Type B pancreatic cell (in vitro differentiated cells): ENCODE measurements at regions not wholly inside any gene's neighbourhood (a gene's known extent, or its start where the extent isn't known, plus 50 kb on each side); places are given as distances from the start of the nearest gene placed in this dataset.

ENCODE experiments used
- DNase-seq: peaks from one replicate; pipeline ENCODE4 v3.0.0; 2021; ENCODE audit warnings: mixed read lengths; ENCODE audit not compliant: unreplicated experiment; ENCODE audit errors: extremely low spot score
- H3K27ac Mint-ChIP-seq: 2 replicates; pipeline ENCODE4 v1.8.0; 2021; ENCODE audit warnings: mild to moderate bottlenecking, mixed read lengths
- H3K27me3 Mint-ChIP-seq: 2 replicates; pipeline ENCODE4 v1.8.0; 2021; ENCODE audit warnings: mixed read lengths
- H3K36me3 Mint-ChIP-seq: 2 replicates; pipeline ENCODE4 v1.8.0; 2021; ENCODE audit warnings: mixed read lengths
- H3K4me1 Mint-ChIP-seq: one replicate; pipeline ENCODE4 v1.8.0; 2021; ENCODE audit warnings: mixed read lengths; ENCODE audit not compliant: unreplicated experiment
- H3K4me3 Mint-ChIP-seq: 2 replicates; pipeline ENCODE4 v1.8.0; 2021; ENCODE audit warnings: mild to moderate bottlenecking, mixed read lengths
- H3K9me3 Mint-ChIP-seq: 2 replicates; pipeline ENCODE4 v1.8.0; 2021; ENCODE audit warnings: mixed read lengths
- TF ChIP-seq, protein P1 (sequence below): fragments of 200-600 bp; sonication (generic); conservative IDR thresholded peaks from 2 replicates; pipeline ENCODE4 v1.5.0; 2021; ENCODE audit warnings: antibody characterized with exemption, mild to moderate bottlenecking

DNA sequence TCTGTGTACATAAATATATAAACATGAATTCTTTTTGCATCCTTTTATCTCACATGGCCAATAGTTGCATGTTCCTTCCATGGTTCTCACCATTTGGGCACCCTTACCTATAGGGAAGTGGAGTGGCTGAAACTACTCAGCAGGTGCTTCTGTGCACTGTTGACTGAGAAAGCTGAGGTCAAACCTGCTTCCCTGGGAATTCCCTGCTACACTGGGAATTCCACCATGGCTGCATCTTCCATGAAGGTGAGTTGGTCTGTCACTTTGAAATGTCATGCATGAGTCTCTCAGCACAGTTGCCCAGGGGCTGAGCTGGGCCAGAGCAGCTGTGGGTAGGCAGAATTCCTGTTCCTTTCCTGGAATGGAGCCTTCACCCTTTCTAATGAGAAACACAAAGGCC lies 193.8 kb upstream of the PRSS16 start:
- TF ChIP-seq, protein P1, sequence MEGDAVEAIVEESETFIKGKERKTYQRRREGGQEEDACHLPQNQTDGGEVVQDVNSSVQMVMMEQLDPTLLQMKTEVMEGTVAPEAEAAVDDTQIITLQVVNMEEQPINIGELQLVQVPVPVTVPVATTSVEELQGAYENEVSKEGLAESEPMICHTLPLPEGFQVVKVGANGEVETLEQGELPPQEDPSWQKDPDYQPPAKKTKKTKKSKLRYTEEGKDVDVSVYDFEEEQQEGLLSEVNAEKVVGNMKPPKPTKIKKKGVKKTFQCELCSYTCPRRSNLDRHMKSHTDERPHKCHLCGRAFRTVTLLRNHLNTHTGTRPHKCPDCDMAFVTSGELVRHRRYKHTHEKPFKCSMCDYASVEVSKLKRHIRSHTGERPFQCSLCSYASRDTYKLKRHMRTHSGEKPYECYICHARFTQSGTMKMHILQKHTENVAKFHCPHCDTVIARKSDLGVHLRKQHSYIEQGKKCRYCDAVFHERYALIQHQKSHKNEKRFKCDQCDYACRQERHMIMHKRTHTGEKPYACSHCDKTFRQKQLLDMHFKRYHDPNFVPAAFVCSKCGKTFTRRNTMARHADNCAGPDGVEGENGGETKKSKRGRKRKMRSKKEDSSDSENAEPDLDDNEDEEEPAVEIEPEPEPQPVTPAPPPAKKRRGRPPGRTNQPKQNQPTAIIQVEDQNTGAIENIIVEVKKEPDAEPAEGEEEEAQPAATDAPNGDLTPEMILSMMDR = no peak
- H3K4me3 Mint-ChIP-seq = no peak overlapping the region
- no peaks in the 10 kb centered on the region for H3K9me3 Mint-ChIP-seq
- no peak overlapping the region for H3K27ac Mint-ChIP-seq
- H3K36me3 Mint-ChIP-seq = no peaks in the 10 kb centered on the region
- H3K27me3 Mint-ChIP-seq = peaks cover 5% of the 10 kb centered on the region
- DNase-seq = no peak
- H3K4me1 Mint-ChIP-seq = peaks cover 4% of the 10 kb centered on the region

DNA sequence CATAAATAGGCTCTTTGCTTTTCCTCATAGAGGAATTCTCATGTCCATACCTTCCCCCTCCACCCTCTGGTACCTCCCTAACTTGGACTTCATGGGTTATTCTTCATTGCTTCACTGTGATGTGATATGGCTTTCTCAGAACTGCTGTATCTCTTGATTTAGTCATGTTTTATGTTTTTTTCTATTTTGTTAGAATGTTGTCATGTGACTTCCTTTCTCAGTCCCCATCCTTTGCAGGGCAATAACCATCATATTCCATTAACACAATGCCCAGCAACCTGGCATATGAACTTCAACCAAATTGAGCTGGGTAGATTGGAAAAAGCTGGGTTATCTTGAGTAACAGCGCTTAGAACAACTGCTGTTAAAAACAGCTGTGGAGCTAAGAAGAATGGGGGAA lies 190.9 kb upstream of the PRSS16 start:
- peaks cover 5% of the 10 kb centered on the region for H3K27me3 Mint-ChIP-seq
- TF ChIP-seq, protein P1 = no peak
- DNase-seq = no peak
- H3K27ac Mint-ChIP-seq = no peak overlapping the region
- no peaks in the 10 kb centered on the region for H3K36me3 Mint-ChIP-seq
- H3K4me3 Mint-ChIP-seq = no peak overlapping the region
- peaks cover 4% of the 10 kb centered on the region for H3K4me1 Mint-ChIP-seq
- H3K9me3 Mint-ChIP-seq = no peaks in the 10 kb centered on the region

DNA sequence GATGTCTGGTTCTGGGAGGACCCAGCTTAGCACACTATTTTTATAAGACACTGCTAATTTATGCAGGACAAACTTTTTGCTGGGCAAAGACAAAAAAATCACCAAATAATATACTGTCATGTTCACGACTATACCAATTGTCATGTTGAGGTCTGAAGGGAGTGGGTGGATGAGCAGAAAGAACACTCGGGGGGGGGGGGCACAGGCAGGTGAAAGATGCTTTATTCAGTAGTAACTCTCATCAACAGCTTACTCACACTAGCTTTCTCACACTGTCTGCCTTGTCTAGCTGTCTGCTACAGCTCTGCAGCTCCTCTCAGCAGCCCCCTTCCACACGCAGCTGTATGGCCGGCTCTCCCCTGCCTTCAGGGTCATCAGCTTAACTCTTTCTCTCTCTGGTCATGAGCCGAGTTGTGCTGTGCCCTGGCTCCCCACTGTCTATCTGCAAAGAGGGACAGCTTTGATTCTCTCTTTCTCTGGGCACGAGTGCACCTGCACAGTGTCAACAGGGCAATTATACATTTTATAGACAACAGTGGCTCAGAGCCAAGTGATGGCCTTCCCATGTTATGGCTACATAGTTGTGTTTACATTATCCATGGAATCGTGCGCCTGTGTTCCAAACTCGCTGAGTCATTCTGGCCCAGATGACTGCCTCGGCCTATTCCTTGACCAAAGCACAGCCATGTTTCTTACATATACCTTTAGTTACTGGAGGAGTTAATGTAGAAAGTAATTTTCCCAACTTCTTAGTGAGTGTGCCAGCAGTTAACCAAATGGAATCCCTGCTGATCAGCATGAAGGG lies 187.7 kb upstream of the PRSS16 start:
- H3K36me3 Mint-ChIP-seq = no peaks in the 10 kb centered on the region
- DNase-seq = no peak
- H3K4me1 Mint-ChIP-seq = peaks cover 2% of the 10 kb centered on the region
- no peaks in the 10 kb centered on the region for H3K9me3 Mint-ChIP-seq
- TF ChIP-seq, protein P1 = no peak
- no peak overlapping the region for H3K4me3 Mint-ChIP-seq
- H3K27ac Mint-ChIP-seq = no peak overlapping the region
- H3K27me3 Mint-ChIP-seq = peaks cover 5% of the 10 kb centered on the region

DNA sequence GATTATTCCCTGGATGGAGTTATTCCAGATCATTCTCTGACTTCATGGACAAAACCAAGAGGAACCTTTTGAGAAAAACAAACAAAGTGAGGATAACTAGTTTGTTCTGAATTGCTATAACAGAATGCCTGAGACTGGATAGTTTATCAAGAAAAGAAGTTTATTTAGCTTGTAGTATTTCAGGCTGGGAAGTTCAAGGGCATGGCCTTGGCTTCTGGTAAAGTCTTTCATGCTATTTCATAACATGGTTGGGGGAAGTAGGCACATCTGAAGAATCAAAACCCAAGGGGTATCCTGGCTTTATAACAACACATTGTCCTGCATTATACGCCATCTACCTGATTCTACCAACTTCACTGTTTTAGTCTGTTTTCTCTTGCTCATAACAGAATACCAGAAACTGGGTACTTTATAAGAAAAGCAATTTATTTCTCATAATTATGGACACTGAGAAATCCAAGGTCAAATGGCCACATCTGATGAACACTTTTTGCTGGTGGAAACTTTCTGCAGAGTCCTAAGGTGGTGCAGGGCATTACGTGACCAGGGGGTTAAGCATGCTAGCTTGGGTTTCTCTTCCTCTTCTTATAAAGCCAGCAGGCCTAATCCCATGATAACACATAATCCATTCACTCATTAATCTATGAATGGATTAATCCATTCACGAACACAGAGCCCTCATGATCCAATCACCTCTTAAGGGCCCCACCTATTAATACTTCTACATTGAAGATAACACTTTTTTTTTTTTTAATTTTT lies 186.1 kb upstream of the PRSS16 start:
- H3K4me3 Mint-ChIP-seq = no peak overlapping the region
- peaks cover 4% of the 10 kb centered on the region for H3K27me3 Mint-ChIP-seq
- H3K36me3 Mint-ChIP-seq = no peaks in the 10 kb centered on the region
- TF ChIP-seq, protein P1 = no peak
- no peaks in the 10 kb centered on the region for H3K4me1 Mint-ChIP-seq
- no peak for DNase-seq
- no peaks in the 10 kb centered on the region for H3K9me3 Mint-ChIP-seq
- H3K27ac Mint-ChIP-seq = no peak overlapping the region

DNA sequence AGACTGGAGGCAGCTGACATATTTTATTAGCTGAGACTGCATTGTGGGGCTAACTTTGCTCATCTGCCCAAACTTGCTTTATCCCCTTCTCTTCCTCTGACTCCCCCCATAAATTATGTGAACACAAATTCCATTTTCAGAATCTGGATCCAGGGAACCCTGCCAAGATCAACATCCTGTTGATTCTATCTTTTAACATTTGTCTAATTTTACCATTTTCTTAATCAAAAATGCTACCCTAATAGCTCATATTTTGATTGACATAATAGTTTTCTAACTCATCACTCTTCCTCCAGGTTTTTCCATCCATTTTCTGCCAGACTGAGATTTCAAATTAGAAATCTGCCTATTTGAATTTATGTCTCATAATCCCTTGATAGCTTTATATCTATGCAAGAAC lies 184.7 kb upstream of the PRSS16 start:
- TF ChIP-seq, protein P1 = no peak
- H3K27me3 Mint-ChIP-seq = no peaks in the 10 kb centered on the region
- no peak overlapping the region for H3K4me3 Mint-ChIP-seq
- DNase-seq = no peak
- H3K9me3 Mint-ChIP-seq = no peaks in the 10 kb centered on the region
- H3K36me3 Mint-ChIP-seq = no peaks in the 10 kb centered on the region
- H3K4me1 Mint-ChIP-seq = no peaks in the 10 kb centered on the region
- H3K27ac Mint-ChIP-seq = no peak overlapping the region
